HL-60 (cell line): ENCODE measurements at regions not wholly inside any gene's neighbourhood (a gene's known extent, or its start where the extent isn't known, plus 50 kb on each side); places are given as distances from the start of the nearest gene placed in this dataset.

Experiments used
- CTCF ChIP-seq: IDR thresholded peaks from one replicate; pipeline ENCODE4 v1.5.1; 2011; ENCODE audit warnings: low read length, control low read depth, inconsistent platforms; ENCODE audit not compliant: insufficient read depth
- POLR2AphosphoS5 ChIP-seq: IDR thresholded peaks from 2 replicates; pipeline ENCODE4 v1.6.1; 2012; ENCODE audit warnings: low read depth
- REST ChIP-seq: IDR thresholded peaks from 2 replicates; pipeline ENCODE4 v1.6.1; 2012; ENCODE audit warnings: low read depth; ENCODE audit not compliant: insufficient replicate concordance
- SPI1 ChIP-seq: IDR thresholded peaks from 2 replicates; pipeline ENCODE4 v1.6.1; 2012; ENCODE audit warnings: low read depth, mild to moderate bottlenecking, borderline replicate concordance

GRCh38 chr16:26212599-26212998, 520.8 kb downstream of the HS3ST4 start:
- TF ChIP-seq POLR2AphosphoS5 (no peak), CTCF (no peak), REST (no peak), SPI1 (no peak)
